ENCODE measurements at regions not wholly inside any gene's neighbourhood (a gene's known extent, or its start where the extent isn't known, plus 50 kb on each side); places are given as distances from the start of the nearest gene placed in this dataset.

- no peak overlapping the region for H3K27ac ChIP-seq (ENCODE audit: extremely low read depth, low read depth, low read length)
- no peaks in the 10 kb centered on the region for H3K9me3 ChIP-seq (ENCODE audit: control insufficient read depth, insufficient read depth, low read depth, low read length)
- H3K4me3 ChIP-seq (ENCODE audit: low read depth, low read length): no peak overlapping the region
- ChIA-PET POLR2A (no interaction called here), CTCF (interaction anchor here (1.0 to 3.7 kb wide), 2 partner anchors 543 to 566 kb away, joined by 10 to 28 read pairs; no protein-coding TSS in a partner anchor)
- no peaks in the 10 kb centered on the region for H3K4me1 ChIP-seq (ENCODE audit: control insufficient read depth, insufficient read depth, low read length)
- TF ChIP-seq ZNF501 (tag by site-specific recombination; IDR thresholded peaks at IDR 0.05): no peak
- no peak for TF ChIP-seq ZNF274 (IDR thresholded peaks at IDR 0.05; ENCODE audit: low read length)
- TF ChIP-seq ZNF274 (tag by site-specific recombination; IDR thresholded peaks at IDR 0.05; ENCODE audit: borderline replicate concordance): no peak
- no peak for TF ChIP-seq KLF7 (tag by site-specific recombination; IDR thresholded peaks at IDR 0.05; ENCODE audit: borderline replicate concordance)
- no peak for TF ChIP-seq ZNF223 (tag by site-specific recombination; IDR thresholded peaks at IDR 0.05)
- no peak for TF ChIP-seq ZNF558 (tag by site-specific recombination; IDR thresholded peaks at IDR 0.05)
- no peak for TF ChIP-seq ZNF658 (tag by site-specific recombination; IDR thresholded peaks at IDR 0.05)
- no peak for TF ChIP-seq ZNF518A (tag by site-specific recombination; conservative IDR thresholded peaks at IDR 0.05; ENCODE audit: low read depth)
- TF ChIP-seq MEIS1 (CRISPR knock-in tag; IDR thresholded peaks at IDR 0.05; ENCODE audit: borderline replicate concordance): no peak
- TF ChIP-seq KLF10 (tag by site-specific recombination; IDR thresholded peaks at IDR 0.05): no peak
- H3K36me3 ChIP-seq (ENCODE audit: control insufficient read depth in 2 of 2, insufficient read depth in 1 of 2, low read length in 2 of 2): no peaks in the 10 kb centered on the region
These were observed 178.1 kb upstream of the KBTBD8 start for GRCh38 chr3:66819993-66820501.

GRCh38 chr3:66822186-66823008 lies 175.7 kb upstream of the KBTBD8 start:
- no peaks in the 10 kb centered on the region for H3K36me3 ChIP-seq (ENCODE audit: control insufficient read depth in 2 of 2, insufficient read depth in 1 of 2, low read length in 2 of 2)
- no peaks in the 10 kb centered on the region for H3K4me1 ChIP-seq (ENCODE audit: control insufficient read depth, insufficient read depth, low read length)
- no peak overlapping the region for H3K27ac ChIP-seq (ENCODE audit: extremely low read depth, low read depth, low read length)
- no peak overlapping the region for H3K4me3 ChIP-seq (ENCODE audit: low read depth, low read length)
- TF ChIP-seq ZNF114 (tag by site-specific recombination; IDR thresholded peaks at IDR 0.05) (no peak), ZNF561 (tag by site-specific recombination; IDR thresholded peaks at IDR 0.05; ENCODE audit: borderline replicate concordance) (no peak), ZNF654 (tag by site-specific recombination; IDR thresholded peaks at IDR 0.05; ENCODE audit: low read depth) (peak; percentile 24), ZNF600 (tag by site-specific recombination; IDR thresholded peaks at IDR 0.05) (peak; percentile 31; the same call in 1 of the 2 replicates)
- H3K9me3 ChIP-seq (ENCODE audit: control insufficient read depth, insufficient read depth, low read depth, low read length): no peaks in the 10 kb centered on the region
- CTCF ChIA-PET: interaction anchor here (0.6 to 3.7 kb wide), 32 partner anchors 9 to 1657 kb away, joined by 3 to 28 read pairs (median 4); no protein-coding TSS in a partner anchor
- POLR2A ChIA-PET: no interaction called here

- no peak overlapping the region for H3K4me3 ChIP-seq (ENCODE audit: low read depth, low read length)
- no peak overlapping the region for H3K27ac ChIP-seq (ENCODE audit: extremely low read depth, low read depth, low read length)
- H3K9me3 ChIP-seq (ENCODE audit: control insufficient read depth, insufficient read depth, low read depth, low read length): no peaks in the 10 kb centered on the region
- no peaks in the 10 kb centered on the region for H3K36me3 ChIP-seq (ENCODE audit: control insufficient read depth in 2 of 2, insufficient read depth in 1 of 2, low read length in 2 of 2)
- ChIA-PET POLR2A (no interaction called here), CTCF (interaction anchor here (0.7 to 3.7 kb wide), 18 partner anchors 9 to 571 kb away, joined by 3 to 28 read pairs (median 5); no protein-coding TSS in a partner anchor)
- no peaks in the 10 kb centered on the region for H3K4me1 ChIP-seq (ENCODE audit: control insufficient read depth, insufficient read depth, low read length)
- TF ChIP-seq SALL2 (tag by site-specific recombination; IDR thresholded peaks at IDR 0.05; ENCODE audit: borderline replicate concordance) (no peak), SP2 (tag by site-specific recombination; IDR thresholded peaks at IDR 0.05) (no peak), PATZ1 (tag by site-specific recombination; IDR thresholded peaks at IDR 0.05) (no peak), ZNF239 (tag by site-specific recombination; IDR thresholded peaks at IDR 0.05) (no peak), ZNF610 (tag by site-specific recombination; IDR thresholded peaks at IDR 0.05; ENCODE audit: borderline replicate concordance) (no peak), ZNF624 (tag by site-specific recombination; IDR thresholded peaks at IDR 0.05) (no peak), ZBTB21 (tag by site-specific recombination; IDR thresholded peaks at IDR 0.05) (no peak), BCL11A (tag by site-specific recombination; IDR thresholded peaks at IDR 0.05; ENCODE audit: low read depth) (no peak), ZXDB (tag by site-specific recombination; IDR thresholded peaks at IDR 0.05) (no peak), ZNF704 (tag by site-specific recombination; IDR thresholded peaks at IDR 0.05) (no peak)
These were observed 175.1 kb upstream of the KBTBD8 start for GRCh38 chr3:66823009-66823397.

All from HEK293 (cell line).